GM23338 (cell line): ENCODE measurements at regions not wholly inside any gene's neighbourhood (a gene's known extent, or its start where the extent isn't known, plus 50 kb on each side); places are given as distances from the start of the nearest gene placed in this dataset.

Source experiments
- ATAC-seq: fragments of 200-7000 bp; cut with Tn5 transposase; 3 replicates; pipeline ENCODE4 v1.9.1; 2020
- DNase-seq: peaks from one replicate; pipeline ENCODE4 v3.0.0-alpha.2; 2015; ENCODE audit warnings: low spot score
- H2AFZ ChIP-seq: fragments of 200-600 bp; sonication (generic); 2 replicates; pipeline ENCODE4 v1.8.0; 2016; ENCODE audit warnings: antibody characterized with exemption, mild to moderate bottlenecking, moderate library complexity
- H3F3A ChIP-seq: fragments of 200-600 bp; sonication (generic); replicated peaks from 2 replicates; pipeline ENCODE4 v1.8.0; 2017; ENCODE audit warnings: antibody characterized with exemption, mixed run types, low read depth
- H3K27ac ChIP-seq: fragments of 200-600 bp; sonication (generic); 2 replicates; pipeline ENCODE4 v1.6.1; 2016; ENCODE audit warnings: low read depth
- H3K27me3 ChIP-seq: fragments of 200-600 bp; sonication (generic); 2 replicates; pipeline ENCODE4 v1.8.0; 2016; ENCODE audit warnings: mild to moderate bottlenecking, mixed run types, moderate library complexity; ENCODE audit not compliant: insufficient read depth
- H3K36me3 ChIP-seq: fragments of 200-600 bp; sonication (generic); 2 replicates; pipeline ENCODE4 v1.8.0; 2016; ENCODE audit warnings: mild to moderate bottlenecking; ENCODE audit not compliant: insufficient read depth
- H3K4me1 ChIP-seq: fragments of 200-600 bp; sonication (generic); 2 replicates; pipeline ENCODE4 v1.8.0; 2016; ENCODE audit warnings: mild to moderate bottlenecking, moderate library complexity; ENCODE audit not compliant: insufficient read depth
- H3K4me2 ChIP-seq: fragments of 200-600 bp; sonication (generic); 2 replicates; pipeline ENCODE4 v1.7.1; 2017; ENCODE audit warnings: mixed run types
- H3K4me3 ChIP-seq: fragments of 200-600 bp; sonication (generic); 2 replicates; pipeline ENCODE4 v1.6.1; 2016; ENCODE audit warnings: mixed run types
- H3K79me2 ChIP-seq: fragments of 200-600 bp; sonication (generic); replicated peaks from 2 replicates; pipeline ENCODE4 v1.8.0; 2017; ENCODE audit warnings: mild to moderate bottlenecking; ENCODE audit not compliant: insufficient read depth
- H3K9me2 ChIP-seq: fragments of 200-600 bp; sonication (generic); 2 replicates; pipeline ENCODE4 v1.8.0; 2017; ENCODE audit not compliant: insufficient read depth
- H4K20me1 ChIP-seq: fragments of 200-600 bp; sonication (generic); replicated peaks from 2 replicates; pipeline ENCODE4 v1.8.0; 2017; ENCODE audit warnings: mild to moderate bottlenecking; ENCODE audit not compliant: insufficient read depth
- H3K27ac Mint-ChIP-seq: 2 replicates; pipeline ENCODE4 v1.8.0; 2020; ENCODE audit warnings: inconsistent platforms, mild to moderate bottlenecking, moderate library complexity, mixed read lengths
- H3K27me3 Mint-ChIP-seq: 3 replicates; pipeline ENCODE4 v1.8.0; 2022; ENCODE audit warnings: low read depth, mild to moderate bottlenecking, moderate library complexity, mixed read lengths, inconsistent platforms; ENCODE audit not compliant: insufficient read depth, poor library complexity
- H3K36me3 Mint-ChIP-seq: 3 replicates; pipeline ENCODE4 v1.8.0; 2021; ENCODE audit warnings: low read depth, mild to moderate bottlenecking, inconsistent platforms, moderate library complexity, mixed read lengths
- H3K4me1 Mint-ChIP-seq: 3 replicates; pipeline ENCODE4 v1.8.0; 2020; ENCODE audit warnings: mild to moderate bottlenecking, inconsistent platforms, mixed read lengths
- H3K4me3 Mint-ChIP-seq: 3 replicates; pipeline ENCODE4 v1.8.0; 2021; ENCODE audit warnings: moderate library complexity, mild to moderate bottlenecking, inconsistent platforms, mixed read lengths
- H3K9me3 Mint-ChIP-seq: 3 replicates; pipeline ENCODE4 v1.8.0; 2020; ENCODE audit warnings: moderate library complexity, mild to moderate bottlenecking, inconsistent platforms, mixed read lengths
- CREB1 ChIP-seq: fragments of 250-450 bp; sonication (Bioruptor Pico); IDR thresholded peaks from 2 replicates; pipeline ENCODE4 v1.5.0; 2020; ENCODE audit warnings: low read depth, mild to moderate bottlenecking, moderate library complexity
- EZH2phosphoT487 ChIP-seq: fragments of 200-600 bp; sonication (generic); IDR thresholded peaks from one replicate; pipeline ENCODE4 v1.8.1; 2018; ENCODE audit warnings: antibody characterized with exemption; ENCODE audit not compliant: unreplicated experiment
- JUNB ChIP-seq: IDR thresholded peaks from one replicate; pipeline ENCODE4 v1.6.1; 2016; ENCODE audit warnings: antibody characterized with exemption; ENCODE audit not compliant: unreplicated experiment
- POLR2AphosphoS5 ChIP-seq: IDR thresholded peaks from 2 replicates; pipeline ENCODE4 v1.6.1; 2016; ENCODE audit warnings: antibody characterized with exemption, low read depth
- ZNF114 ChIP-seq: fragments of 250-450 bp; sonication (Bioruptor Pico); IDR thresholded peaks from 2 replicates; pipeline ENCODE4 v1.5.0; 2020; ENCODE audit warnings: mild to moderate bottlenecking, moderate library complexity
- ZNF331 ChIP-seq: fragments of 250-450 bp; sonication (Bioruptor Pico); IDR thresholded peaks from 2 replicates; pipeline ENCODE4 v1.5.0; 2020; ENCODE audit warnings: low read depth, mild to moderate bottlenecking, moderate library complexity
- TF ChIP-seq, protein P1 (sequence below): IDR thresholded peaks from one replicate; pipeline ENCODE4 v1.6.1; 2018; ENCODE audit warnings: antibody characterized with exemption; ENCODE audit not compliant: unreplicated experiment
- TF ChIP-seq, protein P2 (sequence below): IDR thresholded peaks from 2 replicates; pipeline ENCODE4 v1.6.1; 2016; ENCODE audit warnings: antibody characterized with exemption
- TF ChIP-seq, protein P3 (sequence below): fragments of 250-450 bp; sonication (Bioruptor Pico); IDR thresholded peaks from 2 replicates; pipeline ENCODE4 v1.5.0; 2020; ENCODE audit warnings: mild to moderate bottlenecking, moderate library complexity

DNA sequence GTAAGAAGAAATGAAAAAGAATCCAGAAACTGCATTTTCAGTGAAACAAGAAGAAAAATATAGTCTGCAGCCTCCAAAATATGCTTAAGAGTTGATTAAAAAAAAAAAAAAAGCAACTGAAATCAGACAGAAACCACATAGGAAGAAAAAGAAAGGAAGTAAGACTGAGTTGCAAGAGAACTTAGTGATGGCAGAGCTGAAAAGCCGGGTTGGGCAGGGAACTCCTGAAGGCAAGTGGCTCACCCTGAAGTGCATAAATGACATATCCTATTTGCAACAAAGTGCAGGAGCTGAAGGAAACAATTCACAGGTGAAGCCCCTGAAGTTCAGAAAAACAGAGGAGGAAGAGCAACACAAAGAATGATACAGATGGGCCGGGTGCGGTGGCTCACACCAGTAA, 108.8 kb upstream of the SLC25A36 start (continued):
- no peak for TF ChIP-seq ZNF114 (CRISPR knock-in tag)
- TF ChIP-seq EZH2phosphoT487, result no peak
- TF ChIP-seq, protein P1, sequence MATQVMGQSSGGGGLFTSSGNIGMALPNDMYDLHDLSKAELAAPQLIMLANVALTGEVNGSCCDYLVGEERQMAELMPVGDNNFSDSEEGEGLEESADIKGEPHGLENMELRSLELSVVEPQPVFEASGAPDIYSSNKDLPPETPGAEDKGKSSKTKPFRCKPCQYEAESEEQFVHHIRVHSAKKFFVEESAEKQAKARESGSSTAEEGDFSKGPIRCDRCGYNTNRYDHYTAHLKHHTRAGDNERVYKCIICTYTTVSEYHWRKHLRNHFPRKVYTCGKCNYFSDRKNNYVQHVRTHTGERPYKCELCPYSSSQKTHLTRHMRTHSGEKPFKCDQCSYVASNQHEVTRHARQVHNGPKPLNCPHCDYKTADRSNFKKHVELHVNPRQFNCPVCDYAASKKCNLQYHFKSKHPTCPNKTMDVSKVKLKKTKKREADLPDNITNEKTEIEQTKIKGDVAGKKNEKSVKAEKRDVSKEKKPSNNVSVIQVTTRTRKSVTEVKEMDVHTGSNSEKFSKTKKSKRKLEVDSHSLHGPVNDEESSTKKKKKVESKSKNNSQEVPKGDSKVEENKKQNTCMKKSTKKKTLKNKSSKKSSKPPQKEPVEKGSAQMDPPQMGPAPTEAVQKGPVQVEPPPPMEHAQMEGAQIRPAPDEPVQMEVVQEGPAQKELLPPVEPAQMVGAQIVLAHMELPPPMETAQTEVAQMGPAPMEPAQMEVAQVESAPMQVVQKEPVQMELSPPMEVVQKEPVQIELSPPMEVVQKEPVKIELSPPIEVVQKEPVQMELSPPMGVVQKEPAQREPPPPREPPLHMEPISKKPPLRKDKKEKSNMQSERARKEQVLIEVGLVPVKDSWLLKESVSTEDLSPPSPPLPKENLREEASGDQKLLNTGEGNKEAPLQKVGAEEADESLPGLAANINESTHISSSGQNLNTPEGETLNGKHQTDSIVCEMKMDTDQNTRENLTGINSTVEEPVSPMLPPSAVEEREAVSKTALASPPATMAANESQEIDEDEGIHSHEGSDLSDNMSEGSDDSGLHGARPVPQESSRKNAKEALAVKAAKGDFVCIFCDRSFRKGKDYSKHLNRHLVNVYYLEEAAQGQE, result no peak
- no peak for TF ChIP-seq JUNB
- TF ChIP-seq ZNF331 (CRISPR knock-in tag), result no peak
- TF ChIP-seq CREB1 (CRISPR knock-in tag), result no peak
- TF ChIP-seq, protein P2, sequence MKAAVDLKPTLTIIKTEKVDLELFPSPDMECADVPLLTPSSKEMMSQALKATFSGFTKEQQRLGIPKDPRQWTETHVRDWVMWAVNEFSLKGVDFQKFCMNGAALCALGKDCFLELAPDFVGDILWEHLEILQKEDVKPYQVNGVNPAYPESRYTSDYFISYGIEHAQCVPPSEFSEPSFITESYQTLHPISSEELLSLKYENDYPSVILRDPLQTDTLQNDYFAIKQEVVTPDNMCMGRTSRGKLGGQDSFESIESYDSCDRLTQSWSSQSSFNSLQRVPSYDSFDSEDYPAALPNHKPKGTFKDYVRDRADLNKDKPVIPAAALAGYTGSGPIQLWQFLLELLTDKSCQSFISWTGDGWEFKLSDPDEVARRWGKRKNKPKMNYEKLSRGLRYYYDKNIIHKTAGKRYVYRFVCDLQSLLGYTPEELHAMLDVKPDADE, result no peak

DNA sequence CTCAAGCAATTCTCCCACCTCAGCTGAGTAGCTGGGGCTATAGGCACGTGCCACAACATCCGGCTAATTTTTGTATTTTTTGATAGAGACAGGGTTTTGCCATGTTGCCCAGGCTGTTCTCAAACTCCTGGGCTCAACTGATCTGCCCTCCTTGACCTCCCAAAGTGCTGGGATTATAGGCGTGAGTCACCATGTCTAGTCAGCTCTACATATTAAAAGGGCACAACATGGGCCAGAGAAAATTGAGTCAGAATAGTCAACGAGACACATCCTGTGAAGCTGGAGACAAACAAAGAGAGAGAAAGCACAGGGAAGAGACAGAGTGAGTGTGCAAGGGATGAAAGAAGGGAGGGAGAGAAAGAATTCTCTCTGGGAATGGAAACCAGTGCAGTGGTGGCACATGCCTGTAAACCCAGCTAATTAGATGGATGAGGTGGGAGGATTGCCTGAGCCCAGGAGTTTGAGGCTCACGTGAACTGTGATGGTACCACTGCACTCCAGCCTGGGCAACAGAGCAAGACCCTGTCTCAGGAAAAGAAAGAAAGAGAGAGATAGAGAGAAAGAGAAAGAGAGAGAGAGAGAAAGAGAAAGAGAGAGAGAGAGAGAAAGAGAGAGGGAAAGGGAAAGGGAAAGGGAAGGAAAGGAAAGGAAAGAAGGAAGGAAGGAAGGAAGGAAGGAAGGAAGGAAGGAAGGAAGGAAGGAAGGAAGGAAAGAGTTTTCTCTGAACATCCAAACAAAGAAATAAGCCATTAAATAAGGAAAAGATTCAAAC, 107.2 kb upstream of the SLC25A36 start:
- ATAC-seq, result no peak
- H3K4me2 ChIP-seq, result no peak overlapping the region
- no peak overlapping the region for H3K27ac ChIP-seq
- no peaks in the 10 kb centered on the region for H3K9me3 Mint-ChIP-seq
- no peak overlapping the region for H3K4me3 ChIP-seq
- peaks cover 2% of the 10 kb centered on the region for H3K27me3 Mint-ChIP-seq
- no peaks in the 10 kb centered on the region for H3F3A ChIP-seq
- no peak for DNase-seq
- no peaks in the 10 kb centered on the region for H3K27me3 ChIP-seq
- peaks cover 5% of the 10 kb centered on the region; the same call in 1 of the 2 replicates for H3K9me2 ChIP-seq
- H4K20me1 ChIP-seq, result no peaks in the 10 kb centered on the region
- H2AFZ ChIP-seq, result peak overlapping the region; percentile 28; the same call in 1 of the 2 replicates
- no peaks in the 10 kb centered on the region for H3K36me3 Mint-ChIP-seq
- no peaks in the 10 kb centered on the region for H3K4me1 ChIP-seq
- peaks cover 7% of the 10 kb centered on the region; the same call in 2 of the 3 replicates for H3K4me1 Mint-ChIP-seq
- no peaks in the 10 kb centered on the region for H3K79me2 ChIP-seq
- no peak overlapping the region for H3K4me3 Mint-ChIP-seq
- no peaks in the 10 kb centered on the region for H3K36me3 ChIP-seq
- H3K27ac Mint-ChIP-seq, result no peak overlapping the region
- no peak for TF ChIP-seq EZH2phosphoT487
- TF ChIP-seq POLR2AphosphoS5, result no peak
- TF ChIP-seq, protein P3, sequence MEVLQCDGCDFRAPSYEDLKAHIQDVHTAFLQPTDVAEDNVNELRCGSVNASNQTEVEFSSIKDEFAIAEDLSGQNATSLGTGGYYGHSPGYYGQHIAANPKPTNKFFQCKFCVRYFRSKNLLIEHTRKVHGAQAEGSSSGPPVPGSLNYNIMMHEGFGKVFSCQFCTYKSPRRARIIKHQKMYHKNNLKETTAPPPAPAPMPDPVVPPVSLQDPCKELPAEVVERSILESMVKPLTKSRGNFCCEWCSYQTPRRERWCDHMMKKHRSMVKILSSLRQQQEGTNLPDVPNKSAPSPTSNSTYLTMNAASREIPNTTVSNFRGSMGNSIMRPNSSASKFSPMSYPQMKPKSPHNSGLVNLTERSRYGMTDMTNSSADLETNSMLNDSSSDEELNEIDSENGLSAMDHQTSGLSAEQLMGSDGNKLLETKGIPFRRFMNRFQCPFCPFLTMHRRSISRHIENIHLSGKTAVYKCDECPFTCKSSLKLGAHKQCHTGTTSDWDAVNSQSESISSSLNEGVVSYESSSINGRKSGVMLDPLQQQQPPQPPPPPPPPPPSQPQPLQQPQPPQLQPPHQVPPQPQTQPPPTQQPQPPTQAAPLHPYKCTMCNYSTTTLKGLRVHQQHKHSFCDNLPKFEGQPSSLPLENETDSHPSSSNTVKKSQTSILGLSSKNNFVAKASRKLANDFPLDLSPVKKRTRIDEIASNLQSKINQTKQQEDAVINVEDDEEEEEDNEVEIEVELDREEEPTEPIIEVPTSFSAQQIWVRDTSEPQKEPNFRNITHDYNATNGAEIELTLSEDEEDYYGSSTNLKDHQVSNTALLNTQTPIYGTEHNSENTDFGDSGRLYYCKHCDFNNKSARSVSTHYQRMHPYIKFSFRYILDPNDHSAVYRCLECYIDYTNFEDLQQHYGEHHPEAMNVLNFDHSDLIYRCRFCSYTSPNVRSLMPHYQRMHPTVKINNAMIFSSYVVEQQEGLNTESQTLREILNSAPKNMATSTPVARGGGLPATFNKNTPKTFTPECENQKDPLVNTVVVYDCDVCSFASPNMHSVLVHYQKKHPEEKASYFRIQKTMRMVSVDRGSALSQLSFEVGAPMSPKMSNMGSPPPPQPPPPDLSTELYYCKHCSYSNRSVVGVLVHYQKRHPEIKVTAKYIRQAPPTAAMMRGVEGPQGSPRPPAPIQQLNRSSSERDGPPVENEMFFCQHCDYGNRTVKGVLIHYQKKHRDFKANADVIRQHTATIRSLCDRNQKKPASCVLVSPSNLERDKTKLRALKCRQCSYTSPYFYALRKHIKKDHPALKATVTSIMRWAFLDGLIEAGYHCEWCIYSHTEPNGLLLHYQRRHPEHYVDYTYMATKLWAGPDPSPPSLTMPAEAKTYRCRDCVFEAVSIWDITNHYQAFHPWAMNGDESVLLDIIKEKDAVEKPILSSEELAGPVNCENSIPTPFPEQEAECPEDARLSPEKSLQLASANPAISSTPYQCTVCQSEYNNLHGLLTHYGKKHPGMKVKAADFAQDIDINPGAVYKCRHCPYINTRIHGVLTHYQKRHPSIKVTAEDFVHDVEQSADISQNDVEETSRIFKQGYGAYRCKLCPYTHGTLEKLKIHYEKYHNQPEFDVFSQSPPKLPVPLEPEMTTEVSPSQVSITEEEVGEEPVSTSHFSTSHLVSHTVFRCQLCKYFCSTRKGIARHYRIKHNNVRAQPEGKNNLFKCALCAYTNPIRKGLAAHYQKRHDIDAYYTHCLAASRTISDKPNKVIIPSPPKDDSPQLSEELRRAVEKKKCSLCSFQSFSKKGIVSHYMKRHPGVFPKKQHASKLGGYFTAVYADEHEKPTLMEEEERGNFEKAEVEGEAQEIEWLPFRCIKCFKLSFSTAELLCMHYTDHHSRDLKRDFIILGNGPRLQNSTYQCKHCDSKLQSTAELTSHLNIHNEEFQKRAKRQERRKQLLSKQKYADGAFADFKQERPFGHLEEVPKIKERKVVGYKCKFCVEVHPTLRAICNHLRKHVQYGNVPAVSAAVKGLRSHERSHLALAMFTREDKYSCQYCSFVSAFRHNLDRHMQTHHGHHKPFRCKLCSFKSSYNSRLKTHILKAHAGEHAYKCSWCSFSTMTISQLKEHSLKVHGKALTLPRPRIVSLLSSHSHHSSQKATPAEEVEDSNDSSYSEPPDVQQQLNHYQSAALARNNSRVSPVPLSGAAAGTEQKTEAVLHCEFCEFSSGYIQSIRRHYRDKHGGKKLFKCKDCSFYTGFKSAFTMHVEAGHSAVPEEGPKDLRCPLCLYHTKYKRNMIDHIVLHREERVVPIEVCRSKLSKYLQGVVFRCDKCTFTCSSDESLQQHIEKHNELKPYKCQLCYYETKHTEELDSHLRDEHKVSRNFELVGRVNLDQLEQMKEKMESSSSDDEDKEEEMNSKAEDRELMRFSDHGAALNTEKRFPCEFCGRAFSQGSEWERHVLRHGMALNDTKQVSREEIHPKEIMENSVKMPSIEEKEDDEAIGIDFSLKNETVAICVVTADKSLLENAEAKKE (CRISPR knock-in tag), result no peak
